Panc1 (cell line): ENCODE measurements at regions not wholly inside any gene's neighbourhood (a gene's known extent, or its start where the extent isn't known, plus 50 kb on each side); places are given as distances from the start of the nearest gene placed in this dataset.

ENCODE experiments used
- ATAC-seq: fragments of 200-7000 bp; cut with Tn5 transposase; 2 replicates; pipeline ENCODE4 v1.9.1; 2020; ENCODE audit warnings: mild to moderate bottlenecking, moderate library complexity
- BruUV-seq: library from RNA; stranded (reverse); fragments of 400-500 nt; replicated peaks from 2 replicates; lab custom pipeline; 2021; lab: Mats Ljungman, UMichigan
- CTCF ChIA-PET: fragments of 300-600 bp; sonication (Branson Sonifier 250); formaldehyde crosslinking; loops from one replicate; lab custom pipeline; 2022; ENCODE audit warnings: antibody characterized with exemption; lab: Charles Lee
- POLR2A ChIA-PET: fragments of 300-600 bp; sonication (Branson Sonifier 250); formaldehyde crosslinking; loops from one replicate; lab custom pipeline; 2022; ENCODE audit warnings: antibody characterized with exemption; lab: Charles Lee
- DNase-seq: peaks from one replicate; pipeline ENCODE4 v3.0.0-alpha.2; 2010; ENCODE audit warnings: low read depth, low spot score
- H3K27ac ChIP-seq: 2 replicates; pipeline ENCODE4 v1.5.1; 2011; ENCODE audit warnings: mild to moderate bottlenecking, low read length, inconsistent platforms
- H3K27me3 ChIP-seq: fragments of 200-500 bp; sonication (Bioruptor generic); 2 replicates; pipeline ENCODE4 v1.6.0; 2014; ENCODE audit warnings: low read length, inconsistent platforms; ENCODE audit not compliant: control insufficient read depth, insufficient read depth
- H3K36me3 ChIP-seq: fragments of 200-500 bp; sonication (Bioruptor generic); 2 replicates; pipeline ENCODE4 v1.5.1; 2014; ENCODE audit warnings: inconsistent platforms, mild to moderate bottlenecking, low read length, moderate library complexity; ENCODE audit not compliant: control insufficient read depth, insufficient read depth
- H3K4me1 ChIP-seq: 2 replicates; pipeline ENCODE4 v1.5.1; 2011; ENCODE audit warnings: inconsistent platforms, mild to moderate bottlenecking, low read length, moderate library complexity; ENCODE audit not compliant: control insufficient read depth, insufficient read depth
- H3K4me3 ChIP-seq, 2 experiments: 2 replicates each; pipeline ENCODE4 v1.5.1; 2011 to 2012; ENCODE audit warnings: low read depth in 2 of 2, low read length in 2 of 2, mild to moderate bottlenecking in 2 of 2, inconsistent platforms in 1 of 2, moderate library complexity in 1 of 2
- H3K9me3 ChIP-seq: fragments of 200-500 bp; sonication (Bioruptor generic); 2 replicates; pipeline ENCODE4 v1.5.1; 2014; ENCODE audit warnings: low read depth, mild to moderate bottlenecking, inconsistent platforms, low read length, moderate library complexity; ENCODE audit not compliant: control insufficient read depth, insufficient read depth
- POLR2AphosphoS5 ChIP-seq: IDR thresholded peaks from 2 replicates; pipeline ENCODE4 v1.6.1; 2012; ENCODE audit warnings: mild to moderate bottlenecking, low read depth, low read length, moderate library complexity
- SIN3A ChIP-seq: IDR thresholded peaks from 2 replicates; pipeline ENCODE4 v1.6.1; 2012; ENCODE audit warnings: low read depth, mild to moderate bottlenecking, low read length, moderate library complexity, borderline replicate concordance; ENCODE audit not compliant: insufficient read depth
- TCF7L2 ChIP-seq: IDR thresholded peaks from 2 replicates; pipeline ENCODE4 v1.6.1; 2011; ENCODE audit warnings: mild to moderate bottlenecking, low read depth, low read length, inconsistent platforms
- in situ Hi-C: cut with HindIII; loops from 2 replicates; pipeline ENCODE4 v1.10.0; 2016; ENCODE audit warnings: low sequenced_read_pairs, low pct_unique_long_range_greater_than_20kb
- intact Hi-C: fragments of 100-400 bp; cut with micrococcal nuclease; formaldehyde crosslinking; loops from one replicate; pipeline ENCODE4 v1.10.0; 2022; ENCODE audit not compliant: unreplicated experiment
- TF ChIP-seq, protein P1 (sequence below): fragments of 450-650 bp; IDR thresholded peaks from 2 replicates; pipeline ENCODE4 v1.5.1; 2017; ENCODE audit warnings: mild to moderate bottlenecking
- TF ChIP-seq, protein P2 (sequence below), 2 experiments: IDR thresholded peaks; 2 replicates each; pipeline ENCODE4 v1.6.1; 2011 to 2012; ENCODE audit warnings: low read depth in 2 of 2, control low read depth in 1 of 2, low read length in 1 of 2, mild to moderate bottlenecking in 1 of 2, moderate library complexity in 1 of 2; ENCODE audit not compliant: insufficient read depth in 1 of 2

GRCh38 chr3:5041315-5041714, 62.1 kb downstream of the BHLHE40 start:
- intact Hi-C loops (no loop called here), in situ Hi-C loops (no loop called here)
- H3K4me1 ChIP-seq = no peaks in the 10 kb centered on the region
- BruUV-seq = no TSS peak
- no peak for TF ChIP-seq TCF7L2
- TF ChIP-seq, protein P1, sequence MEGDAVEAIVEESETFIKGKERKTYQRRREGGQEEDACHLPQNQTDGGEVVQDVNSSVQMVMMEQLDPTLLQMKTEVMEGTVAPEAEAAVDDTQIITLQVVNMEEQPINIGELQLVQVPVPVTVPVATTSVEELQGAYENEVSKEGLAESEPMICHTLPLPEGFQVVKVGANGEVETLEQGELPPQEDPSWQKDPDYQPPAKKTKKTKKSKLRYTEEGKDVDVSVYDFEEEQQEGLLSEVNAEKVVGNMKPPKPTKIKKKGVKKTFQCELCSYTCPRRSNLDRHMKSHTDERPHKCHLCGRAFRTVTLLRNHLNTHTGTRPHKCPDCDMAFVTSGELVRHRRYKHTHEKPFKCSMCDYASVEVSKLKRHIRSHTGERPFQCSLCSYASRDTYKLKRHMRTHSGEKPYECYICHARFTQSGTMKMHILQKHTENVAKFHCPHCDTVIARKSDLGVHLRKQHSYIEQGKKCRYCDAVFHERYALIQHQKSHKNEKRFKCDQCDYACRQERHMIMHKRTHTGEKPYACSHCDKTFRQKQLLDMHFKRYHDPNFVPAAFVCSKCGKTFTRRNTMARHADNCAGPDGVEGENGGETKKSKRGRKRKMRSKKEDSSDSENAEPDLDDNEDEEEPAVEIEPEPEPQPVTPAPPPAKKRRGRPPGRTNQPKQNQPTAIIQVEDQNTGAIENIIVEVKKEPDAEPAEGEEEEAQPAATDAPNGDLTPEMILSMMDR = 0 out of 2 replicates have a peak, but pooled peaks have one; percentile 9
- no peak overlapping the region for H3K4me3 ChIP-seq
- ATAC-seq (no peak), DNase-seq (no peak)
- no peaks in the 10 kb centered on the region for H3K27me3 ChIP-seq
- no peaks in the 10 kb centered on the region for H3K36me3 ChIP-seq
- ChIA-PET POLR2A (no interaction called here), CTCF (no interaction called here)
- no peaks in the 10 kb centered on the region for H3K9me3 ChIP-seq
- no peak overlapping the region for H3K27ac ChIP-seq

DNA sequence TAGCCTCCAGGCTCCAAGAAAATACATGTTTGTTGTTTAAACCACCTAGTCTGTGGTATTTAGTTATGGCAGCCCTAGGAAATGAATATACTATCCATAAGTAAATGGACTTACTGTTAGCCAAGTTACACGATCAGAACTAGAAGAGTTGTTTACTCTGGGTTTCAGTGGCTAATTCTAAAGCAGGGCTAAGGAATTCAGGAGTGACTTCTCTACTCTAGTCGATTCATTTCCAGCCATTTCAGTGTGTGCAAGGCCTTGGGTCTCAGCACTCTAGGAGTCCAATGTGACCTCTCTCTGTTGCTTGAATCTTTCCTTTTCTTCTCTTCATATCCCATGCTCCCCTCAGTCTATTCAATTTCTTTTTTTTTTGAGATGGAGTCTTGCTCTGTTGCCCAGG, 66.7 kb downstream of the BHLHE40 start:
- intact Hi-C loops = no loop called here
- in situ Hi-C loops = no loop called here
- ATAC-seq (no peak), DNase-seq (no peak)
- TF ChIP-seq TCF7L2 = no peak
- no peak for TF ChIP-seq POLR2AphosphoS5
- TF ChIP-seq, protein P1 = no peak
- TF ChIP-seq SIN3A = no peak
- TF ChIP-seq, protein P2, sequence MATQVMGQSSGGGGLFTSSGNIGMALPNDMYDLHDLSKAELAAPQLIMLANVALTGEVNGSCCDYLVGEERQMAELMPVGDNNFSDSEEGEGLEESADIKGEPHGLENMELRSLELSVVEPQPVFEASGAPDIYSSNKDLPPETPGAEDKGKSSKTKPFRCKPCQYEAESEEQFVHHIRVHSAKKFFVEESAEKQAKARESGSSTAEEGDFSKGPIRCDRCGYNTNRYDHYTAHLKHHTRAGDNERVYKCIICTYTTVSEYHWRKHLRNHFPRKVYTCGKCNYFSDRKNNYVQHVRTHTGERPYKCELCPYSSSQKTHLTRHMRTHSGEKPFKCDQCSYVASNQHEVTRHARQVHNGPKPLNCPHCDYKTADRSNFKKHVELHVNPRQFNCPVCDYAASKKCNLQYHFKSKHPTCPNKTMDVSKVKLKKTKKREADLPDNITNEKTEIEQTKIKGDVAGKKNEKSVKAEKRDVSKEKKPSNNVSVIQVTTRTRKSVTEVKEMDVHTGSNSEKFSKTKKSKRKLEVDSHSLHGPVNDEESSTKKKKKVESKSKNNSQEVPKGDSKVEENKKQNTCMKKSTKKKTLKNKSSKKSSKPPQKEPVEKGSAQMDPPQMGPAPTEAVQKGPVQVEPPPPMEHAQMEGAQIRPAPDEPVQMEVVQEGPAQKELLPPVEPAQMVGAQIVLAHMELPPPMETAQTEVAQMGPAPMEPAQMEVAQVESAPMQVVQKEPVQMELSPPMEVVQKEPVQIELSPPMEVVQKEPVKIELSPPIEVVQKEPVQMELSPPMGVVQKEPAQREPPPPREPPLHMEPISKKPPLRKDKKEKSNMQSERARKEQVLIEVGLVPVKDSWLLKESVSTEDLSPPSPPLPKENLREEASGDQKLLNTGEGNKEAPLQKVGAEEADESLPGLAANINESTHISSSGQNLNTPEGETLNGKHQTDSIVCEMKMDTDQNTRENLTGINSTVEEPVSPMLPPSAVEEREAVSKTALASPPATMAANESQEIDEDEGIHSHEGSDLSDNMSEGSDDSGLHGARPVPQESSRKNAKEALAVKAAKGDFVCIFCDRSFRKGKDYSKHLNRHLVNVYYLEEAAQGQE (IDR thresholded peaks at IDR 0.05; ENCODE audit: insufficient read depth in 1 of 2, low read depth in 2 of 2, low read length in 1 of 2) = no peak
- Histone ChIP-seq H3K27ac (no peak overlapping the region), H3K4me3 (no peak overlapping the region), H3K4me1 (no peaks in the 10 kb centered on the region), H3K9me3 (no peaks in the 10 kb centered on the region), H3K36me3 (no peaks in the 10 kb centered on the region), H3K27me3 (no peaks in the 10 kb centered on the region)
- POLR2A ChIA-PET = no interaction called here
- CTCF ChIA-PET = no interaction called here
- no TSS peak for BruUV-seq
